ENCODE measurements at regions not wholly inside any gene's neighbourhood (a gene's known extent, or its start where the extent isn't known, plus 50 kb on each side); places are given as distances from the start of the nearest gene placed in this dataset.
"Not testable (repeated sequence)": the region's sequence is repeated elsewhere in the genome, so short reads cannot be mapped to it uniquely, and the experiment has no call there.

GRCh38 chr5:167939686-167940085 is 351.8 kb upstream of the WWC1 start:
- no peaks in the 10 kb centered on the region for H3K27me3 ChIP-seq (ENCODE audit: control insufficient read depth, insufficient read depth, low read length, poor library complexity, severe bottlenecking)
- H3K36me3 Mint-ChIP-seq (ENCODE audit: low read depth) = no peaks in the 10 kb centered on the region
- H3K4me3 Mint-ChIP-seq = no peak overlapping the region
- no peaks in the 10 kb centered on the region for H3K9me3 ChIP-seq (ENCODE audit: control insufficient read depth, low read length)
- peaks cover 2% of the 10 kb centered on the region for H3K27me3 Mint-ChIP-seq (ENCODE audit: insufficient read depth)
- no peaks in the 10 kb centered on the region for H3K4me1 ChIP-seq (ENCODE audit: control insufficient read depth, insufficient read depth, low read length)
- H3K27ac Mint-ChIP-seq = no peak overlapping the region
- no peak for DNase-seq
- 92 to 96% methylated on average over 3 to 6 of the region's 6 CpGs for WGBS, 2 experiments (ENCODE audit: insufficient coverage in 1 of 2, insufficient read length in 1 of 2)
- no peaks in the 10 kb centered on the region for H3K9me3 Mint-ChIP-seq
- no peak for TF ChIP-seq CTCF (conservative IDR thresholded peaks at IDR 0.05)
- no peaks in the 10 kb centered on the region for H3K36me3 ChIP-seq (ENCODE audit: control insufficient read depth, insufficient read depth, low read length)
- no peaks in the 10 kb centered on the region for H3K4me1 Mint-ChIP-seq
- H3K4me3 ChIP-seq (ENCODE audit: low read length) = no peak overlapping the region
- no peak overlapping the region for H3K27ac ChIP-seq (ENCODE audit: low read depth, low read length)
- no peak overlapping the region for H3K9ac ChIP-seq (ENCODE audit: extremely low read depth, low read length, poor library complexity, severe bottlenecking)

- H3K4me1 Mint-ChIP-seq = peaks cover 4% of the 10 kb centered on the region
- DNase-seq = no peak
- Histone ChIP-seq H3K9ac (ENCODE audit: extremely low read depth, low read length, poor library complexity, severe bottlenecking) (no peak overlapping the region), H3K4me1 (ENCODE audit: control insufficient read depth, insufficient read depth, low read length) (peaks cover 5% of the 10 kb centered on the region), H3K27me3 (ENCODE audit: control insufficient read depth, insufficient read depth, low read length, poor library complexity, severe bottlenecking) (no peaks in the 10 kb centered on the region), H3K36me3 (ENCODE audit: control insufficient read depth, insufficient read depth, low read length) (no peaks in the 10 kb centered on the region), H3K9me3 (ENCODE audit: control insufficient read depth, low read length) (no peaks in the 10 kb centered on the region), H3K27ac (ENCODE audit: low read depth, low read length) (no peak overlapping the region), H3K4me3 (ENCODE audit: low read length) (no peak overlapping the region)
- H3K27me3 Mint-ChIP-seq (ENCODE audit: insufficient read depth) = no peaks in the 10 kb centered on the region
- no peaks in the 10 kb centered on the region for H3K36me3 Mint-ChIP-seq (ENCODE audit: low read depth)
- no peak for TF ChIP-seq CTCF (conservative IDR thresholded peaks at IDR 0.05)
- H3K27ac Mint-ChIP-seq = no peak overlapping the region
- no peak overlapping the region for H3K4me3 Mint-ChIP-seq
- 89 to 100% methylated on average over 2 to 3 of the region's 3 CpGs for WGBS, 2 experiments (ENCODE audit: insufficient coverage in 1 of 2, insufficient read length in 1 of 2)
- H3K9me3 Mint-ChIP-seq = no peaks in the 10 kb centered on the region
These were observed 350.5 kb upstream of the WWC1 start for GRCh38 chr5:167940911-167941310.

GRCh38 chr5:167941556-167941955 is 349.9 kb upstream of the WWC1 start:
- H3K27ac Mint-ChIP-seq; H3K27me3 ChIP-seq (ENCODE audit: control insufficient read depth, insufficient read depth, low read length, poor library complexity, severe bottlenecking); H3K4me1 Mint-ChIP-seq; H3K9ac ChIP-seq (ENCODE audit: extremely low read depth, low read length, poor library complexity, severe bottlenecking); H3K9me3 ChIP-seq (ENCODE audit: control insufficient read depth, low read length); H3K4me3 Mint-ChIP-seq; H3K9me3 Mint-ChIP-seq; H3K4me1 ChIP-seq (ENCODE audit: control insufficient read depth, insufficient read depth, low read length); H3K36me3 ChIP-seq (ENCODE audit: control insufficient read depth, insufficient read depth, low read length); H3K36me3 Mint-ChIP-seq (ENCODE audit: low read depth); H3K27ac ChIP-seq (ENCODE audit: low read depth, low read length); H3K27me3 Mint-ChIP-seq (ENCODE audit: insufficient read depth); DNase-seq; H3K4me3 ChIP-seq (ENCODE audit: low read length): not testable (repeated sequence)
- WGBS, 2 experiments (ENCODE audit: insufficient coverage in 1 of 2, insufficient read length in 1 of 2) = 89 to 100% methylated on average over 2 of the region's 2 CpGs

- Histone ChIP-seq H3K27ac (ENCODE audit: low read depth, low read length) (no peak overlapping the region), H3K9me3 (ENCODE audit: control insufficient read depth, low read length) (no peaks in the 10 kb centered on the region), H3K27me3 (ENCODE audit: control insufficient read depth, insufficient read depth, low read length, poor library complexity, severe bottlenecking) (no peaks in the 10 kb centered on the region), H3K4me3 (ENCODE audit: low read length) (no peak overlapping the region), H3K4me1 (ENCODE audit: control insufficient read depth, insufficient read depth, low read length) (peaks cover 5% of the 10 kb centered on the region), H3K36me3 (ENCODE audit: control insufficient read depth, insufficient read depth, low read length) (no peaks in the 10 kb centered on the region), H3K9ac (ENCODE audit: extremely low read depth, low read length, poor library complexity, severe bottlenecking) (no peak overlapping the region)
- no peaks in the 10 kb centered on the region for H3K9me3 Mint-ChIP-seq
- no peaks in the 10 kb centered on the region for H3K27me3 Mint-ChIP-seq (ENCODE audit: insufficient read depth)
- TF ChIP-seq CTCF (conservative IDR thresholded peaks at IDR 0.05) = no peak
- H3K4me3 Mint-ChIP-seq = no peak overlapping the region
- WGBS, 2 experiments (ENCODE audit: insufficient coverage in 1 of 2, insufficient read length in 1 of 2) = 83 to 90% methylated on average over 1 of the region's 1 CpG
- no peaks in the 10 kb centered on the region for H3K36me3 Mint-ChIP-seq (ENCODE audit: low read depth)
- no peak for DNase-seq
- H3K4me1 Mint-ChIP-seq = peaks cover 5% of the 10 kb centered on the region
- H3K27ac Mint-ChIP-seq = no peak overlapping the region
These were observed 348.1 kb upstream of the WWC1 start for GRCh38 chr5:167943343-167943742.

Measured in endodermal cell (in vitro differentiated cells).